ENCODE measurements at regions not wholly inside any gene's neighbourhood (a gene's known extent, or its start where the extent isn't known, plus 50 kb on each side); places are given as distances from the start of the nearest gene placed in this dataset.
"Not testable (repeated sequence)": the region's sequence is repeated elsewhere in the genome, so short reads cannot be mapped to it uniquely, and the experiment has no call there.

DNA sequence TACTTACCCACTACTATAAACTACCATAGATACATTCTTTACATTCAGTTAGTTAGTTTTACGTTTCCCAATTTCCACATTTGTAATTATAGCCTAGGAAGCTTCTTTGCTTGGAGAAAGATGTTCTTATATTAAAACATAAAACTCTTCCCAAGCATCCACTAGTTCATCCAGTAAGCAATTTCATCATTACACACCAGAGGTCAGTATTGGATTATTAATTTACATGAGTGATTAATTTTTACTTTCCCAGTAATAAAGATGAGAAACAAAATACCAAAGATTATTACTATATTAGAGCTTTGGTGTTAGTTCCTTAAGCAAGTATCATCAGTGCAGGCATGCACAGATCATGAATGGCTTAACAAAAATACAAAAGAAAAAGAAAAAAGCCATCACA is 518.4 kb downstream of the TUBA3C start:
- DNase-seq, ATAC-seq: not testable (repeated sequence)

DNA sequence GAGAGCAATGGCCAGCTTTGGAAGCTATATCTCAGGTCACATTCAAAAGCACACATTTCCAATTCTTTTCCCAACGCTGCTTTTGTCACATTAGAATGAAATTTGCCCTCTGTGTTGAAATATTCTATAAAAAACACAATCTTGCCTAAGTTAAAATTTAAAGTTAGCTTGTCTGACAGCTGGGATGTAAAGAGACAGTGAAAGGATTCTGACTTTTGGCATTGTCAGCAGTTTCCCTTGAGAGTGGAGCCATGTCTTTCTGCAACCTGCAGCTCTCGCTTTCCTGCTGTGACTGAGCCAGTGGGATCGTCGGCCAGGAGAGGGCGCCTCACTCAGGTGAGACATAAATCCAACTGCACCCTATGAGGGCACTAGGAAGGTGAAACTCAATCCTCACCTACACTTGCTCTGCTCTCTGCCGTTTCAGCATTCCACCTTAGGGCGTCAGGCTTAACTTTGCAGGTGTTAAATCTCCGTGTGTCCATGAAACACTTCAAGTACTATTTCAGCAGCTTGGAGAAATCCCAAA is 537.9 kb downstream of the TUBA3C start:
- peak; percentile 28 for DNase-seq
- not testable (repeated sequence) for ATAC-seq

DNA sequence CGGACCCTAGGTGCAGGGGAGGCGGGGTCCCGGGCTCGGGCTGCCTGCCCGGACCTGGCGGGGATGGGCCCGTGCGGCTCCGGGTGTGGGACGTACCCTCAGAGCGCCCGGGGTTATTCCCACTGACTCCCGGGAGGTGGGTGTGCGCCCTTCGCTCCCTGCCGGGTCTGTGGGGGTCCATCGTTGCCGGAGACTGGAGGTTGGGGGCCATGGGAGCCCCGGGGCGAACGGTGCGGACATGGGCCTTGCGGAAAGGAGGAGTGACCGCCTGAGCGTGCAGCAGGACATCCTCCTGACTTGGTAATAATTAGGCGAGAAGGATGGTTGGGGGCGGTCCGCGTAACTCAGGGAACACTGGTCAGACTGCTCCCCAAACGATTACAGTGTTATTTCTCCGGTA is 552.7 kb downstream of the TUBA3C start:
- not testable (repeated sequence) for ATAC-seq, DNase-seq

DNA sequence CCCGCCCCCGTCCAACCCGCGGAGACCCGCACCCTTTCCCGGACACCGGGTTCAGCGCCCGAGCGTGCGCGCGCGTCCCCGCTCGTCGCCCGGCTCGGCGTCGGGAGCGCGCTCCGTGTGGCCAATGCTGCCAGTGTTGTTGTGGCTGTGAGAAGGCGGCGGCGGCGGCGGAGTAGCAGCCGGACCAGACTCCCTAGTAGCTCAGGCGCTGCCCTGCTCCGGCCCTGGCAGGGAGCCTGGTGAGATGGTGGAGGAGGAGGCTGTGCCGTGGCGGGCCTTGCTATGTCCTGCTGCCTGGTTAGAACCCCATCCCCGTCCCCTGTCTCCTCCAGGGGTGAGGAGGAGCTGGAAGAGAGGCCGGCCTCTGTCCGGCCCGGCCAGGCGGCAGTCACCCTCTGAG is 553.2 kb downstream of the TUBA3C start:
- DNase-seq (no peak), ATAC-seq (no peak)

DNA sequence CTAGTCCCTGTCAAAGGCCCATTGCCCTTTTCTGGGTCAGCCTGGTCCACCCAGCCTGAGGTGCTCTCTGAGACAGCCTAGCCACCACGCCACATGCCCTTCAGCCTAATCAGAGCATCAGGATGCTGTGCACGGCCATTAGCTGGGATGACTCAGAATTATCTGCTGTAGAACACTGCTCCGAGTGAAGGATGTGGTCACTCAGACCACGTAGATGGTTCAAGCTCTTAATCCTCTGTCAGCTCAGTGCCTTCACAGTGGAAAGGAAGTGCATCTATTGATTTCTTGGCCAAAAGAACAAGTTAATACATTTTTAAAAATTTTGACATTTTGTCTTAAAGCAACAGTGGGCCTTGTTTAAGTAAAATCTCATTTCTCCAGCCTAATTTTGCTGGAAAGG is 557.6 kb downstream of the TUBA3C start:
- not testable (repeated sequence) for ATAC-seq, DNase-seq

DNA sequence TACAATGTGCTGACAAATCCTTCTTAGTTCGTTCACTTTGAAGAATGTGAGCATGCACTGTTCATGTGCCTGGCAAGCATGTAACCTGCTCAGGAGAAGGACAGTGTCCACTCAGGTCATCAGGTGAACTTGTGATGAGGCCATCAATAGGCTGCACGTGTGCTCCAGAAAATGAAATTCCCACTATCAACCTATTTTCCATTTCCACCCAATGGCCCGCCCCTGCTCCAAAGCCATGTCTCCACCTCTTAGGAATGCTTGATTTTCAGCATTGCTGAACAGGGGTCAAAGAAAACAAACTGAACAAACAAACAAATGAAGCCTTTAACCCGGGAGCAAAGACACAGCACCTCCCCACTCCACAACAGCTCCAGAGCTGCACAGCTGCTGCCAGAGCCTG is 563.2 kb downstream of the TUBA3C start:
- DNase-seq, ATAC-seq: not testable (repeated sequence)

DNA sequence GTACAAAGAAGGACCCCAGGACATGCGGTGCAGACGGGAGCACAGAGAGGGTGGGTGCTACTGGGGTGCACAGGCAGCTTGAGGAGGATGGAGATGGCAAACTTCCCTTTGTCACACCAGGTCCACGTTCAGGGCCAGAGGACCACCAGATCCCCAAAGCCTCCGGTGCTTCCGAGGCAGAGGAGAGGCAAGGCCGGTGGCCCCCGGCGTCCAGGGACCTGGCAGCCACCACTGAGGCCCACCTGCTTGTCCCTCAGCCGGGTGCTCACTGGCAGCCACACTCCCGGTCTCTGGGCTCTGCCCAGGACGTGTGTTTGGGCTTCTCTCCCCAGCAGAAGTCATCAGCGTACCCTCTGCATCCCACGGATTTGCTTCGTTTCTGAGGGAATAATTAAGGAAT is 571.1 kb downstream of the TUBA3C start:
- DNase-seq, ATAC-seq: not testable (repeated sequence)

DNA sequence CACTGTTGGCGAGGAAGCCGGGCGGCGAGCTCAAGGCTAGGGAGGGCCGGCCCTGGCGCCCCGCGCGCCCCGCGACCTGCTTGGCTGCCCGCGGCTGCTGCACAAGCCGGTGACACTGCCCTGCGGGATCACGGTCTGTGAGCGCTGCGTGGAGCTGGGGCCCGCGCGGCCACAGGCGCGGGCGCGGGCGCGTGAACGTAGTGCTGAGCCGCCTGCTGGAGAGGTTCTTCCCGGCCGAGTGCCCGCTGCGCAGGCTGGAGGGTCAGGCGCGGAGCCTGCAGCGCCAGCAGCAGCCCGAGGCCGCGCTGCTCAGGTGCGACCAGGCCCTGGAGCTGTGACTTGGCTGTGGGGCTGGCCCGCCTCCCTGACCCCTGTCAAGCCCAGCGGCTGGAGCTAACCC is 572.3 kb downstream of the TUBA3C start:
- not testable (repeated sequence) for DNase-seq, ATAC-seq

DNA sequence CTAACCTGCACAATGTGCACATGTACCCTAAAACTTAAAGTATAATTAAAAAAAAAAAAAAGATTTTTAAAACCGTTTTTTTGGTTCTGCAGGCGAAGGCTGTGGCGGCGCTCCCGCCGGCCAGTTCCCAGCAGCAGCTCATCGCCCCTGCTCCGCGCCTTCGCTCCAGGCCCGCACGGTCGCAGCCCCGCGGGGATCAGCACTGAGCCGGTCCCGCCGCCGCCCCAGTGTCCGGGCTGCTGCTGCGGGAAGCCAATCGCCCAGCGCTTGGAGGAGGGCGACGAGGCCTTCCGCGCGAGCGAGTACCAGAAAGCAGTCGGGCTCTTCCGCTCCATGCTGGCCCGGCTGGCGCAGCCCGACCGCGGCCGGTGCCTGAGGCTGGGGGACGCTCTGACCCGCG is 572.8 kb downstream of the TUBA3C start:
- DNase-seq, ATAC-seq: not testable (repeated sequence)

DNA sequence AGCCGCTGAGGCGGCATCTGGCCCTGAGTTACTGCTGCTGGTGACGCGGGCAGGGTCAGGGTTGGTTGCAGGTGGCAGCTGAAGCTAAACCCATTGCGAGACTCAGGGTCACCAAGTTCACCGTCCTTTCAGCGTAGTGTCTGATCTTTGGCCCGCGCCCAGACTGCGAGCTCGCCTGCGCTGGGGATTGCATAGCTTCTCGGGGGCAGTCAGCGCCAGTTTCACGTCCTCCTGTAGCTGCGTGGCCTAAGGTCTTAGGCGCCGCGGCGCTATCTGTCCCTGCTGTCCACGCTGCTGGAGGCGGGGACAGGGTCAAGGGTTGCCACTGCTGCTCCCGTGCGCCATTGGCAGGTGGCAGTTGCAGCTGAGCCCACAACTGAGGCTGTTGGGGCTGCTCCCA is 581.3 kb downstream of the TUBA3C start:
- not testable (repeated sequence) for DNase-seq, ATAC-seq

DNA sequence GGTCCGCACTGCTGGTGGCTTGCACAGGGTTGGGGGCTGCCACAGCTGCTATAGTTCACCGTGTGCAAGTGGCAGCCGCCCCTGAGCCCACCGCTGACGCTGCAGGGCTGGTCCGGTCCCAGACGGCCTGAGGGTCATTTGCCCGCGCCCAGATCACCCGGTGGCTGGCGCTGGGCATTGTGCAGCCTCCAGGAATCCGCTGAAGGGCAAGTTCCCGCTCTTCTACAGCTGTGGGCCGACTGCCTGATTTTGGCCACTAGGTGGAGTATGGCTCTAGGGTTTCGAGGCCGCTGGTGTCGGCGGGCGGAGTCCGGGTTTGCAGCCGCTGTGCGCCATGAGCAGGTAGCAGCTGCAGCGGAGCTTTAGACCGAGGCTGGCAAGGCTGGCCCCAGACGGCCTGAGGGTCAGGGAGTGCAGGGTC is 581.8 kb downstream of the TUBA3C start:
- DNase-seq, ATAC-seq: not testable (repeated sequence)

DNA sequence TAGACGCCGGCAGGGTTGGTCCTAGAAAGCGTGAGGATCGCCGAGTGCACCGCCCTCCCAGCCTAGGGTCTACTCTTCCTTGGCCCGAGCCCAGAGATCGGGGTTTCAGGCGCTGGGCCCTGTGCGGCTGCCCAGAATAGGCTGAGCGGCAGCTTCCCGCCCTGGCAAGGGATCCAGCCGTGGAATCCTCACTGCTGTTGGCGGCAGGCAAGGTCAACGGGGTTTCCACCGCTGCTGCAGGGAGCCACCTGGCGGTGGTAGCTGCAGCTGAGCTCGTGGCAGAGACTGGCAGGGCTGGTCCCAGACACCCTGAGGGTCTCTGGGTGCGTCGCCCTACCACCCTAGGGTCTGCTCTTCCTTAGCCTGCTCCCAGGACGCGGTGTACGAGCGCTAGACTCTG is 583.1 kb downstream of the TUBA3C start:
- ATAC-seq, DNase-seq: not testable (repeated sequence)

DNA sequence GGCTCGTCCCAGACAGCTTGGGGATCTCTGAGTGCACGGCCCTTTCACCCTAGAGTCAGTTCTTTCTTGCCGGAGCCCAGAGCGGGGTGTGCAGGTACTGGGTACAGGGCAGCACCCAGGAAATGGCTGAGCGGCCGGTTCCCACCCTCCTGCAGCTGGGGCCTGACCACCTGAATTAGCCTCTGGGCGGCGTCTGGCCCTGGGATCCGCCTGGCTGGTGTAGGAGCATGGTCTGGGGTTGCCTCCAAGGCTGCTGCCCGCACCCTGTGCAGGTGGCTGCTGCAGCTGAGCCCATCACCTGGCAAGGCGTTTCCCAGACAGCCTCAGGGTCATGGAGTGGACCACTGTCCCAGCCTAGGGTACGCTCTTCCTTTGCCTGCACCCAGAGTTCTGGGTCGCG is 583.7 kb downstream of the TUBA3C start:
- ATAC-seq: not testable (repeated sequence)

DNA sequence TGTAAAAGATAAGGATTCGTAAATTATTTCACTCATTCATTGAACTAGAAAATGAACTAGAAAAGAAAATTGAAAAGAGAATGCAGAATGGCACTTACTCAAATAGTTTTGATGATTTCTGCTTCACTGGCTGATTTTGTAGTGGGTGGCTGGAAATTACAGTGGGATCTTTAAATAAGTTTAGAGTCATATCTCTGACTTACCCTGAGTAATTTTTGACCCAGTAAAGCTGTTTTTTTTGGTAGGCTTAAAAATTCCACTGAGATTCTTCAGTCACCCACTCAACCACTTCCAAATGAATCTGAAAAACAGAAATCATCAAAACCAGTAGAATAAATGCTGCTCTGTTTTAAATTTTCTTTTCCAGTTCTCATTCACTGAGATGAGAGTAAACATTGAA is 604.5 kb downstream of the TUBA3C start:
- not testable (repeated sequence) for DNase-seq, ATAC-seq

More for the DNA sequence above, 583.7 kb downstream of the TUBA3C start:
- DNase-seq: not testable (repeated sequence)

DNA sequence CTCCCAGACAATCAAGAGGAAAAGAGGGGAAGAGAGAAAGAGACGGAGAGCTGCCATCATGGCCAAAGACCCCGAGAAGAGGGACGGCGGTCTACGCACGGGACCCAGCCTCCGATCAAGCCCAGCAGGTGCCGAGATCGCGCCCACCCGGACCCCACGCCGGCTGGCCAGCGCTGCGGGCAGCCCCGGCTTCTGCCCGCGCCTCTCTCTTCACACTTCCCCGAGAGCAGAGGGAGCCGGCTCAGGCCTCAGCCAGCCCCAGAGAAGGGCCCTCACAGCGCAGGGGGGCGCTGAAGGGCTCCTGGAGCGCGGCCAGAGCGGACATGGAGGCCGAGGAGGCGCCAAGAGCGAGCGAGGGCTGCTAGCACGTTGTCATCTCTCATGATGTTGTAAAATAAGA is 613.7 kb downstream of the TUBA3C start:
- not testable (repeated sequence) for ATAC-seq, DNase-seq

All from stimulated activated naive CD8-positive, alpha-beta T cell treated with anti-CD3 and anti-CD28 coated beads, Interleukin-15, Interleukin-2, amounts not matched to agents 100 U/mL and 50 U/mL, for 24 hours (primary cell).